Glutamatergic neuron (in vitro differentiated cells): ENCODE measurements at regions not wholly inside any gene's neighbourhood (a gene's known extent, or its start where the extent isn't known, plus 50 kb on each side); places are given as distances from the start of the nearest gene placed in this dataset.

Source experiments
- DNase-seq: peaks from one replicate; pipeline ENCODE4 v3.0.0; 2022
- H3K27ac Mint-ChIP-seq: one replicate; pipeline ENCODE4 v1.8.0; 2020; ENCODE audit warnings: mild to moderate bottlenecking, mixed read lengths, inconsistent platforms; ENCODE audit not compliant: unreplicated experiment
- H3K27me3 Mint-ChIP-seq: one replicate; pipeline ENCODE4 v1.8.0; 2020; ENCODE audit warnings: mild to moderate bottlenecking, moderate library complexity, mixed read lengths, inconsistent platforms; ENCODE audit not compliant: unreplicated experiment
- H3K36me3 Mint-ChIP-seq: one replicate; pipeline ENCODE4 v1.8.0; 2020; ENCODE audit warnings: mild to moderate bottlenecking, mixed read lengths, inconsistent platforms; ENCODE audit not compliant: unreplicated experiment
- H3K4me1 Mint-ChIP-seq: one replicate; pipeline ENCODE4 v1.8.0; 2020; ENCODE audit warnings: mild to moderate bottlenecking, low read depth, mixed read lengths, inconsistent platforms; ENCODE audit not compliant: unreplicated experiment
- H3K4me3 Mint-ChIP-seq: one replicate; pipeline ENCODE4 v1.8.0; 2020; ENCODE audit warnings: mild to moderate bottlenecking, mixed read lengths, inconsistent platforms; ENCODE audit not compliant: unreplicated experiment
- H3K9me3 Mint-ChIP-seq: one replicate; pipeline ENCODE4 v1.8.0; 2020; ENCODE audit warnings: mild to moderate bottlenecking, moderate library complexity, mixed read lengths, inconsistent platforms; ENCODE audit not compliant: unreplicated experiment
- TF ChIP-seq, protein P1 (sequence below): fragments of 200-600 bp; sonication (generic); IDR thresholded peaks from one replicate; pipeline ENCODE4 v1.5.0; 2021; ENCODE audit not compliant: partially characterized antibody, unreplicated experiment

DNA sequence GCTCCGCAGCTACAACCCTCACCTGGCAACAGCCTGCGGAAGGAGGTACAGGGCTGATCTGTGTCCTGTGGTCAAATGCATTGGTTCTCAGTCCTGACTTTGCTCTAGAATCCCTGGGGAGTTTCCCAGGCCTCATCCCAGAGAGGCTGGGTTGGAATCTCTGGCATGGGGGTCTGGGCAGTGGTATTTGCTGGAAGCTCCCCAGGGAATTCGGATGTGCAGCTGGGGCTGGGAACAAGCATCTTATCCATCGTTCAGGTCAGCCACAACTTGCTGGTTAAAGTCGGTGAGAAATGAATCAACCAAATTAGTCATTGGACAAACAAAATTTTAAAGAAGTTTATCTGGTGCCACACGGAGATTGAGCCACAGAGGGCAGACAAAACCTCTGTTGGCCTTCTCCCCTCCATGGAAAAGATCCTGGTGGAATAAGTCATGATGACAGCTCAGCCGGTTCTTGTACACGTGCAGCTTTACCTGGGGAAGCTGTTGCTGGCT, 231.2 kb downstream of the FOXL1 start:
- H3K36me3 Mint-ChIP-seq = no peaks in the 10 kb centered on the region
- TF ChIP-seq, protein P1, sequence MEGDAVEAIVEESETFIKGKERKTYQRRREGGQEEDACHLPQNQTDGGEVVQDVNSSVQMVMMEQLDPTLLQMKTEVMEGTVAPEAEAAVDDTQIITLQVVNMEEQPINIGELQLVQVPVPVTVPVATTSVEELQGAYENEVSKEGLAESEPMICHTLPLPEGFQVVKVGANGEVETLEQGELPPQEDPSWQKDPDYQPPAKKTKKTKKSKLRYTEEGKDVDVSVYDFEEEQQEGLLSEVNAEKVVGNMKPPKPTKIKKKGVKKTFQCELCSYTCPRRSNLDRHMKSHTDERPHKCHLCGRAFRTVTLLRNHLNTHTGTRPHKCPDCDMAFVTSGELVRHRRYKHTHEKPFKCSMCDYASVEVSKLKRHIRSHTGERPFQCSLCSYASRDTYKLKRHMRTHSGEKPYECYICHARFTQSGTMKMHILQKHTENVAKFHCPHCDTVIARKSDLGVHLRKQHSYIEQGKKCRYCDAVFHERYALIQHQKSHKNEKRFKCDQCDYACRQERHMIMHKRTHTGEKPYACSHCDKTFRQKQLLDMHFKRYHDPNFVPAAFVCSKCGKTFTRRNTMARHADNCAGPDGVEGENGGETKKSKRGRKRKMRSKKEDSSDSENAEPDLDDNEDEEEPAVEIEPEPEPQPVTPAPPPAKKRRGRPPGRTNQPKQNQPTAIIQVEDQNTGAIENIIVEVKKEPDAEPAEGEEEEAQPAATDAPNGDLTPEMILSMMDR = no peak
- no peak for DNase-seq
- H3K4me1 Mint-ChIP-seq = no peaks in the 10 kb centered on the region
- no peak overlapping the region for H3K27ac Mint-ChIP-seq
- H3K27me3 Mint-ChIP-seq = peaks cover 5% of the 10 kb centered on the region
- H3K4me3 Mint-ChIP-seq = no peak overlapping the region
- peaks cover 3% of the 10 kb centered on the region for H3K9me3 Mint-ChIP-seq

DNA sequence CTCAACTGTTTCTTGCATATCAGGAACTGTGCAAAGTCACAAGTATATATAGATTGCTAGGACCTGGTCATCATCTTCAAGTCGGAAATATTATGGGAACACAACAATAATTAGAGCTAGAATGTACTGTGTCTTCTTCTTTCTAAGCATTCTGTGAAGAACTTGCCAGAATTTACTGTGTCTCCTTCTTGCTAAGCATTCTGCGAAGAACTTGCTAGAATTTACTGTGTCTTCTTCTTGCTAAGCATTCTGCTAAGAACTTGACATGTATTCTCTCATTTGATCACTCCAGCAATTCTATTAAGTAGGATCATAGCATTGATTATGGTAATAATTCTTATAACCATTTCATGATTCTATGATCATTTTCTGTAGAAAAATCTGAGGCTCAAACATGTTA, 231.7 kb downstream of the FOXL1 start:
- H3K4me3 Mint-ChIP-seq = no peak overlapping the region
- peaks cover 3% of the 10 kb centered on the region for H3K9me3 Mint-ChIP-seq
- H3K27ac Mint-ChIP-seq = no peak overlapping the region
- no peaks in the 10 kb centered on the region for H3K36me3 Mint-ChIP-seq
- no peak for DNase-seq
- TF ChIP-seq, protein P1 = no peak
- H3K4me1 Mint-ChIP-seq = no peaks in the 10 kb centered on the region
- peaks cover 5% of the 10 kb centered on the region for H3K27me3 Mint-ChIP-seq

DNA sequence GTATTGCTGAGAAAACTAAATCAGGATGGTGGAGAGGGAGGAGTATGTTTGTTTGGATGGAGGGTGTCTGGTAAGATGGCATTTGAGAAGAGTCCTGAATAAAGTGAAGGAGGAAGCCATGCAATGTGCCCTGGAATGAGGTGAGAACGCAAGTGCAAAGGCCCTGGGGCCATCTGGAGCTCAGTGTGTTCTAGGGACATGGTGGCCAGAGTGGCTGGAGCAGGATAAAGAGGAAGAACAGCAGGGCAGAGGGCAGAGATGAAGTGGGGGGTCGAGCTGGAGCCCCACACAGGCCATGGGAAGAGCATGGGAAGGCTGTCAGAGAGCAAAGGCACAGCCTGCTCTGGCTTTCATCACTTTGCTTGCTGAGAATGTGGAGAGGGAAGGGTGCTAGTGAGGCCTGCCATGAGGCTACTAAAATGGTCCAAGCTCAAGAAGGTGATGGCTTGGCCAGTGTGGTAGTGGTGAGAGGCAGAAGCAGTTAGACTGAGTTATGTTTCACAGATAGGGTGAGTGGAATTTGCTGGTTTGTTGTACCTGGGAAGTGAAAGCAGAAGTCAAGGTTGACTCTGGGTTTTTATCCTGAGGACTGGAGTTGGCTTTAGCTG, 234.1 kb downstream of the FOXL1 start:
- no peak overlapping the region for H3K27ac Mint-ChIP-seq
- no peak overlapping the region for H3K4me3 Mint-ChIP-seq
- no peaks in the 10 kb centered on the region for H3K9me3 Mint-ChIP-seq
- no peaks in the 10 kb centered on the region for H3K36me3 Mint-ChIP-seq
- H3K4me1 Mint-ChIP-seq = no peaks in the 10 kb centered on the region
- no peaks in the 10 kb centered on the region for H3K27me3 Mint-ChIP-seq
- DNase-seq = no peak
- TF ChIP-seq, protein P1 = no peak

DNA sequence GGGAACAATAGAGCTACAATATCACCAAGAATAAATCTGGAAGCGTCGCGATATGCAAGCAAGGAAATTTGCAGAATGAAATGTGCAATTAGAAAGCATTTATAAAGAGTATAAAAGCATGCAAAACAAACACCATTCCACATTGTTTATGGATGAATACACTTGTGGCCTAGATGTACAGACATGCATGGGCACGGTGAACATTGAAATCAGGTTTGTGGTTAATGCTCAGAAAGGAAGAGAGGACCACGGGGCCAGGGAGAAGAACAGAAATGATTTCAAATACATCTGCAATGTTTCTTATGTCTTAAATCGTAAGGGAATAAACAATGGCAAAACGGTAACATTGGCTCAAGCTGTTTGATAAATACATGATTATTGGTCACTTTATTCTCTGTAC, 235.9 kb downstream of the FOXL1 start:
- H3K9me3 Mint-ChIP-seq = no peaks in the 10 kb centered on the region
- H3K27me3 Mint-ChIP-seq = no peaks in the 10 kb centered on the region
- H3K27ac Mint-ChIP-seq = no peak overlapping the region
- H3K36me3 Mint-ChIP-seq = no peaks in the 10 kb centered on the region
- H3K4me1 Mint-ChIP-seq = no peaks in the 10 kb centered on the region
- TF ChIP-seq, protein P1 = no peak
- DNase-seq = no peak
- no peak overlapping the region for H3K4me3 Mint-ChIP-seq

DNA sequence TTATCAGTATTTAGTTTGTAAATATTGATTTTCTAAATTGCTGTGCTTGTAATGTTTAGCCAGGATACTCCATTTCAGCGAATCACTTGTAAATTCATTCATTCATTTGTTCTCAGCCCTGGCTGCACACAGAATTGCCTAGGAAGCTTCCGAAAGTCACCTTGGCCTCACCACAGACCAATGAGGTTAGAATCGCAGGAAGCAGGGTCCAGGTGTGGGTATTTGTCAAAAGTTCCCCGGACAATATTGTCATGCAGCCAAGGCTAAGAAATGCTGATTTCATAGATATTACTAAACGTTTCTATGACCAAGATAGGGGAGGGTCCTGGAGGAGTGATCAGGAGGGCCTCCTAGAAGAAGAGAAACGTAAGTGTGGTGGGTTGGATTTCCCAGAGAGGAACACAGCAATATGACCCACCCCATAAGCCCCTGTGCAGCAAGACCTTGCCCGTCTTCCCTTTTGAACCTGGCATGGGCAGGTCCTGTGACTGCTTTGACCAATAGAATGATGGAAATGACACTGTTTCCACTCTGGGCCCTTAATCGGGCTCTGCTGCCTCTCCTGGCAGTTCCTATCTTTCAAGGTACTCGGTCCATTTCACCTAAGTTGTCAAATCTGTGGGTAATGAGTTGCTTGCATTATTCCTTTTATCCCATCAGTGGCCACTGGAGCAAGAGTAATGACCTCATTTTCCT, 238.7 kb downstream of the FOXL1 start:
- DNase-seq = no peak
- no peaks in the 10 kb centered on the region for H3K4me1 Mint-ChIP-seq
- TF ChIP-seq, protein P1 = no peak
- H3K4me3 Mint-ChIP-seq = no peak overlapping the region
- H3K27ac Mint-ChIP-seq = no peak overlapping the region
- H3K36me3 Mint-ChIP-seq = peaks cover 3% of the 10 kb centered on the region
- no peaks in the 10 kb centered on the region for H3K9me3 Mint-ChIP-seq
- H3K27me3 Mint-ChIP-seq = peaks cover 2% of the 10 kb centered on the region
